ENCODE measurements at regions not wholly inside any gene's neighbourhood (a gene's known extent, or its start where the extent isn't known, plus 50 kb on each side); places are given as distances from the start of the nearest gene placed in this dataset.
"Not testable (repeated sequence)": the region's sequence is repeated elsewhere in the genome, so short reads cannot be mapped to it uniquely, and the experiment has no call there.

- DNase-seq (ENCODE audit: low spot score): no peak
Observed at GRCh38 chr1:244330318-244330625, 121.4 kb downstream of the ADSS2 start.

GRCh38 chr1:244332761-244333160 is 118.9 kb downstream of the ADSS2 start:
- DNase-seq (ENCODE audit: low spot score); H3K4me2 ChIP-seq; H2AFZ ChIP-seq (replicated peaks); H3K27ac Mint-ChIP-seq; H3K9ac ChIP-seq; H3K27me3 ChIP-seq; H3K27me3 Mint-ChIP-seq (ENCODE audit: insufficient read depth, low read depth); H3K4me1 Mint-ChIP-seq; H3K4me3 ChIP-seq; H3K79me2 ChIP-seq (ENCODE audit: low read depth); H3F3A ChIP-seq (ENCODE audit: low read depth); H3K9me3 ChIP-seq (ENCODE audit: low read depth); H3K4me3 Mint-ChIP-seq; H3K27ac ChIP-seq; H3K9me3 Mint-ChIP-seq; H3K36me3 Mint-ChIP-seq; H4K20me1 ChIP-seq (ENCODE audit: low read depth); H3K36me3 ChIP-seq: not testable (repeated sequence)
- H3K4me1 ChIP-seq: peaks cover 11% of the 10 kb centered on the region

More at GRCh38 chr1:244330318-244330625, 121.4 kb downstream of the ADSS2 start:
- no peak overlapping the region for H3K27ac Mint-ChIP-seq
- H3K36me3 Mint-ChIP-seq: peaks cover 1% of the 10 kb centered on the region
- Histone ChIP-seq H3K4me1 (no peaks in the 10 kb centered on the region), H3K27me3 (no peaks in the 10 kb centered on the region), H3K79me2 (ENCODE audit: low read depth) (no peaks in the 10 kb centered on the region), H2AFZ (replicated peaks) (no peak overlapping the region), H3K4me3 (no peak overlapping the region), H3K36me3 (no peaks in the 10 kb centered on the region), H4K20me1 (ENCODE audit: low read depth) (no peaks in the 10 kb centered on the region), H3K4me2 (no peak overlapping the region), H3K9me3 (ENCODE audit: low read depth) (peaks cover 7% of the 10 kb centered on the region), H3F3A (ENCODE audit: low read depth) (no peaks in the 10 kb centered on the region), H3K9ac (no peak overlapping the region), H3K27ac (no peak overlapping the region)
- no peaks in the 10 kb centered on the region for H3K4me1 Mint-ChIP-seq
- no peak overlapping the region for H3K4me3 Mint-ChIP-seq
- H3K27me3 Mint-ChIP-seq (ENCODE audit: insufficient read depth, low read depth): peaks cover 2% of the 10 kb centered on the region
- TF ChIP-seq EZH2 (IDR thresholded peaks at IDR 0.05) (no peak), EZH2phosphoT487 (IDR thresholded peaks at IDR 0.05) (no peak), CTCF (IDR thresholded peaks at IDR 0.05) (no peak)
- peaks cover 7% of the 10 kb centered on the region for H3K9me3 Mint-ChIP-seq

DNA sequence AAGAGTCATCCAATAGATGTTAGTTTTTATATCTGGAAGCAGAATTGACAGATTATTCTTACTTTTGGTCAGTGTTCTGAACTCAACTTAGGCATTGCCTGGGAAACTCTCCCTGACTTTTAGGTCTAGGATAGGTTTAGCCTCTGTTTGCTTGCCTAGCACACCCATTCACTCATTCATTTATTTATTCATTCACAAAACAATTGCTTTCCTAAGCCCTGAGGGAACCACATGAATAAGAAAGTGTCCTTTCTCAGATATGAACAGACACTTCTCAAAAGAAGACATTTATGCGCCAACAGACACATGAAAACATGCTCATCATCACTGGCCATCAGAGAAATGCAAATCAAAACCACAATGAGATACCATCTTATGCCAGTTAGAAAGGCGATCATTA is 117.4 kb downstream of the ADSS2 start:
- H3K36me3 Mint-ChIP-seq; H3K27me3 Mint-ChIP-seq (ENCODE audit: insufficient read depth, low read depth): not testable (repeated sequence)

GRCh38 chr1:244334842-244335241 is 116.9 kb downstream of the ADSS2 start:
- H2AFZ ChIP-seq (replicated peaks); H3K9me3 Mint-ChIP-seq; H3K27me3 Mint-ChIP-seq (ENCODE audit: insufficient read depth, low read depth); DNase-seq (ENCODE audit: low spot score); H3K79me2 ChIP-seq (ENCODE audit: low read depth); H3K36me3 Mint-ChIP-seq; H3K36me3 ChIP-seq; H3K9ac ChIP-seq; H3F3A ChIP-seq (ENCODE audit: low read depth); H3K4me2 ChIP-seq; H3K27ac ChIP-seq; H3K27me3 ChIP-seq; H3K27ac Mint-ChIP-seq; H3K9me3 ChIP-seq (ENCODE audit: low read depth); H3K4me3 ChIP-seq; H4K20me1 ChIP-seq (ENCODE audit: low read depth); H3K4me3 Mint-ChIP-seq: not testable (repeated sequence)
- peaks cover 28% of the 10 kb centered on the region for H3K4me1 Mint-ChIP-seq
- H3K4me1 ChIP-seq: peaks cover 23% of the 10 kb centered on the region

More for the DNA sequence above, 117.4 kb downstream of the ADSS2 start:
- not testable (repeated sequence) for H3K4me2 ChIP-seq; H3K27ac Mint-ChIP-seq; H3K27me3 ChIP-seq; H3F3A ChIP-seq (ENCODE audit: low read depth); H3K4me3 Mint-ChIP-seq; H3K27ac ChIP-seq; H4K20me1 ChIP-seq (ENCODE audit: low read depth); H3K4me3 ChIP-seq; H3K9me3 Mint-ChIP-seq; H3K36me3 ChIP-seq; DNase-seq (ENCODE audit: low spot score); H3K9ac ChIP-seq; H3K79me2 ChIP-seq (ENCODE audit: low read depth); H3K9me3 ChIP-seq (ENCODE audit: low read depth)
- H2AFZ ChIP-seq (replicated peaks): peak overlapping the region; percentile 52
- H3K4me1 ChIP-seq: peaks cover 17% of the 10 kb centered on the region
- H3K4me1 Mint-ChIP-seq: peaks cover 23% of the 10 kb centered on the region

- no peak for TF ChIP-seq EZH2 (IDR thresholded peaks at IDR 0.05)
- no peak for TF ChIP-seq EZH2phosphoT487 (IDR thresholded peaks at IDR 0.05)
- TF ChIP-seq CTCF (IDR thresholded peaks at IDR 0.05): no peak
- DNase-seq (ENCODE audit: low spot score): no peak
- Histone ChIP-seq H3K27ac (no peak overlapping the region), H3K79me2 (ENCODE audit: low read depth) (no peaks in the 10 kb centered on the region), H3K36me3 (no peaks in the 10 kb centered on the region), H3K9me3 (ENCODE audit: low read depth) (no peaks in the 10 kb centered on the region), H3F3A (ENCODE audit: low read depth) (peaks cover 9% of the 10 kb centered on the region), H3K4me2 (no peak overlapping the region), H3K9ac (no peak overlapping the region), H3K4me3 (no peak overlapping the region), H3K27me3 (no peaks in the 10 kb centered on the region), H4K20me1 (ENCODE audit: low read depth) (no peaks in the 10 kb centered on the region), H3K4me1 (peaks cover 26% of the 10 kb centered on the region), H2AFZ (replicated peaks) (no peak overlapping the region)
- peaks cover 2% of the 10 kb centered on the region for H3K9me3 Mint-ChIP-seq
- no peaks in the 10 kb centered on the region for H3K36me3 Mint-ChIP-seq
- H3K4me1 Mint-ChIP-seq: peaks cover 33% of the 10 kb centered on the region
- no peak overlapping the region for H3K27ac Mint-ChIP-seq
- no peak overlapping the region for H3K4me3 Mint-ChIP-seq
- peaks cover 5% of the 10 kb centered on the region for H3K27me3 Mint-ChIP-seq (ENCODE audit: insufficient read depth, low read depth)
Observed at GRCh38 chr1:244335456-244335855, 116.3 kb downstream of the ADSS2 start.

Data from neural progenitor cell (in vitro differentiated cells).